ENCODE measurements at regions not wholly inside any gene's neighbourhood (a gene's known extent, or its start where the extent isn't known, plus 50 kb on each side); places are given as distances from the start of the nearest gene placed in this dataset.

DNA sequence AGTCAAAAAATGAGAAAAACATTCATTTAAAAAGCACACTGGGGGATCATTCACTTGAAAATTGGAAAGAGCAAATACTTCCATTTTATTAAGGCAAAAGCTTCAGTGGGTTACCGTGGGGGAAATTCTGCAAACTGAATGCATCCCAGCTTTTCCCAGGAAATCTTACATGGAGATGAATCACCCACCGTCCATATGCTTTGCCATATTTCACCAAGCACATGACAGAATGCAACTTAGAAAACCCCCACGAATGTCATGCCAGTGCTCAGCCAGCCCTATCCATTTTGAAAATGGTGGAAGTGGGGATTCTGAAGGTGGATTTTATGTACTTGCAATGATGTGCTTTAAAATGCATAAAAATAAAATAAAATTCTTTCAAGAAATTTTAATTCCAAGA is 485.5 kb upstream of the ID2 start:
- DNase-seq, result no peak

DNA sequence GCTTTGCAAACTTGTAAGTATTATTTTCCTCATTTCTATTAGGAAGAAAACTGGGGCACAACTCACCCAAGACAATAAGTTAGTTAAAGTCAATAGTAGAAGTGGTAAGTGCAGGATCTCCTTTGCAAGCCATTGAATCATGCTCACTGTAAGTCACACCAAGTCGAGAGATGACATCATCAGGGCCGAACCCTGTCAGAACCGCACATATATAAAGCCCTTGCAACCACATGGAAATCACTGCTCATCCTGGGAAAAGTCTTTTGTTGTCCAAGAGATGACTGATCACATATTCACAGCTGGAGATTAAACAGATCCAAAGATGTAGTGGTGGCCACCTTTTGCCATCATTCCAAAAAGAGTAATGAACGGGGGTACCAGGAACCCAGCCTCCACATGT is 484.8 kb upstream of the ID2 start:
- DNase-seq, result no peak

DNA sequence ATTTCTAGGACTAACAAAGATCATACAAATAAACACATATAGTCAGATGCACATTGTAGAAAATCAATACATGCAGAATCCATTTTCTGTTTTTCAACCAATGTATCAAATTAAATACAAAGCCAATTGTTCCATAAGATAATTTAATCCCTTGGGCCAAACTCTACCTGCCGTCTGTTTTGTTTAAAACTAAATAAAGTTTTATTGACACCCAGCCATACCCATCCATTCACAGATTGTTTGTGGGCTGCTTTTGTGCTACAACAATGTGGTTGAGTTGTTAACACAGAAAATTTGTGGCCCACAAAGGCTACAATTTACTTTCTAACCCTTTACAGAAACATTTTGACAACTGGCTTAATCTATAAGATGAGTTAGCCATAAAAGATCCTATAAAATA is 484.0 kb upstream of the ID2 start:
- DNase-seq, result no peak

DNA sequence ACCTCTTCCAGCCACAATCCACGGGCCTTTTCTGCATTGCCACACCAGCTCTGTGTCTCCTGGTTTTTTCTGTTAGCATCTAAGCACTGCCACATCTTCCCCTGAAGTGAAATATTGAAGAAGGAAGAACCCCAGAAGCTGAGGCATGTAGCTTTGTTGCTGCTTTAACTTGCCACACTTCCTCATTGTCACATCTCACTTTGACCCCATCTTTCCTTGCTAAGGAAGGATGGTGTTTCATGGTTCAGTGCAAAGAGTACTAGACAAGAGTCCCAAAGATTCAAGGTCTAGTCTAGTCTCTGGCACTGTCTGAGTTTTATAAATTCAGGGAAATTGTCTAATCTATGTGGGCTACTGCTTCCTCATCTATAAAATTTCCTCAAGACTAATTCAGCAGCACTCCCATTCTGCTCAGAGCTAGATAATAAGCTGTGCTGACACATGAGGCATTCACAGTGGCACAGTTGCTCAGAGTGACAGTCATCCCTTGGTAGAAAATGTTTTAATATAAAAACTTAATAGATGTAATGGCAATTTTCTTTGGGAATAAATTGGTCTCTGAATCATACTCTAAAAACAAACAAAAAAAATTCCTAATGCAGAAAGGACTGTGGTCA is 483.0 kb upstream of the ID2 start:
- no peak for DNase-seq

DNA sequence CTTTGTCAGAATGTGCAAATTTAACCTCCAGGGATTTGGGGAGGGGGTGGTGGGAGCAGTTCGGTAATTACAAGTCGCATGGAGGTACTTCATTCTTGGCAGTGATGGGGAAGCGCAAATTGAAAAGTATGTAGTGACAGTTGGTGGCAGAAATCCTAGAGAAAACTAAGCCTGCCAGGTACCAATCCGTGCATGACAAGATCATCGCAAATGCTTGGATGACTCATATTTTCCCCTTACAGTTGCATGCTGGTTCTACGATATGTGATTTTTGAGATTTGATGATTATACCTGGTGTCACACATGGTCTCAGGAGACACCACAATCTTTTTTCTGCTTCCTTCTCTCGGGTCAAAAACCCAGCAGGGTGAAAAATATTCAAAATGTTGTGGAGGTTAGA is 479.7 kb upstream of the ID2 start:
- no peak for DNase-seq

DNA sequence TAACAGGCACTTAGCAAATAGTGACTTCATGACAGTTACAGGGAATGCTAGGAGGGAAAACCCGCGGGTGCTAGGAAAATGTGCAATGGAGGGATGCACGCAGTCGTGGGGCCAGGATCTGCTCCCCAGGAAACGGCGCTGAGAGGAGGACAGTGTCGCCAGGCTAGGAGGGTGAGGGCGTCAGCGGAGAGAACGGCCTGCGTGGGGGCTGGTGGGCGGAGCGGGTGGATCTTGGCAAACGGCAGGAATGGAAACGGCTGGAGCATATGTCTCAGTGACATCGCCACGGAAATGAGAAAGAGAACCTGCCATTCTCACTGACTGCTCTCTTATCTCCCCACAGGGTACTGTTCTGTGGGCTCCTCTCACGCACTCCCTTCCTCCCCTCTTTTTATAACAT is 478.5 kb upstream of the ID2 start:
- no peak for DNase-seq

DNA sequence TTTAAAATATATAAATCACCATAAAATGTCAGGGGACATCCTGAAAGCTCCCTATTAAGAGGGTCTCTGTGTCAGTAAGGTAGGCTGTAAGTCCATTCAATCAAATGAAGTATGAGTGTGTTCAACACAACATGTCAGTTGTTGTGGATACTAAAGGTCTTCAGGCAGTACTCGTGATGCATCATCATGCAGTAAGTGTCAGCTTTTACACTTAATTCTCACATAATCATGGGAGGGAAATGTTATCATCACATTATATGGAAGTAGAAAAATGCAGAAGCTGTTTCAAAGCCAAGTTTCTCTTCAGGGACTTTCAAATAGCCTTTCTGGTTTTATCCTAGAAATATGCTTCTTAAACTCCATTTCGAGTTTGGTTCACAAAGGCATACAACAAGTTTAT is 477.1 kb upstream of the ID2 start:
- no peak for DNase-seq

DNA sequence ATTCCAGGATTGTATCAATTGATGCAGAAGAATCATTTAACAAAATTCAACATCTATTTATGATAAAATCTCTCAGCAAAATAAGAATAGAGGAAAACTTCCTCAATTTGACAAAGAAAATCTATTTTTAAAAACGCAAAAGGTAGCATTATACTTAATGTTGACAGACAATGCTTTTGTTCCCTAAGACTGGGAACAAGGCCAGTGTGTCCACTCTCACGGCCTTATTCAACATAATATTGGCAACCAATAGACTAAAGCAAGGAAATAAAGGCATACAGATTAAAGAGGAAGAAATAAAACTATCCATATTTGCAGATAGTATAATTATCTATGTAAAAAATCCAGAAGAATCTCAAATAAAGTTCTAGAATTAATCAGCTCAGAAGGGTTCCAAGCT is 472.4 kb upstream of the ID2 start:
- no peak for DNase-seq

DNA sequence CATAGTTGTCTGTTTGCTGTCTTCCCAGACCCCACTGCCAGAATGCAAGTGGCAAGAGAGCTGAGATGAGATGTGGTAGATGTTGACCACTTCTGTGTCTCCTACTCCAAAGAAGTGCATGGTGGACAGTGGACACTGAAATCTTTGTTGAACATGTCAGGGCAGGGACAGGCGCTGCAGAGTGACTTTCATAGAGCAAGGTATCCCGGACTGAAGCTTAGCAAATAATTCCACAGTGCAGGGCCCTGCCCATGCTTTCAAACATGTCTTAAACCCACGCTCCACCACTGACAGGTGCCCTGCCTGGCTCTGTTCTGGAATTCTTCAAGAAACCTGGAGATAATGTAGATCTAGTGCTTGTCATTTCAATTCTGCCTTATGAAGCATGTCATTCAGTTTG is 470.5 kb upstream of the ID2 start:
- no peak for DNase-seq

DNA sequence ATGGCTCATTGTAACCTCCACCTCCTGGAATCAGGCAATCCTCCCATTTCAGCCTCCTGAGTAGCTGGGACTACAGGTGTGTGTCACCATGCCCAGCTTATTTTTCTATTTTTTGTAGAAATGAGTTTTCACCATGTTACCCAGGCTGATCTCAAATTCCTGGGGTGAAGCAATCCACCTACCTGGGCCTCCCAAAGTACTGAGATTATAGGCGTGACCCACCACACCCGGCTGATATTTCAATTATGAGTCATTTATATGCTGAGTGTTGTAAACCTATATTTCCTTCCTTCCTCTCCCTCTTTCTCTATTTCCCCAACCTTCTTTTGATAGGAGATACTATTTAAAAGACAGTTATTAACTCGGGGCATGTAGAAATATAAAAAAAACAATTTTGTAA is 469.6 kb upstream of the ID2 start:
- DNase-seq, result no peak

DNA sequence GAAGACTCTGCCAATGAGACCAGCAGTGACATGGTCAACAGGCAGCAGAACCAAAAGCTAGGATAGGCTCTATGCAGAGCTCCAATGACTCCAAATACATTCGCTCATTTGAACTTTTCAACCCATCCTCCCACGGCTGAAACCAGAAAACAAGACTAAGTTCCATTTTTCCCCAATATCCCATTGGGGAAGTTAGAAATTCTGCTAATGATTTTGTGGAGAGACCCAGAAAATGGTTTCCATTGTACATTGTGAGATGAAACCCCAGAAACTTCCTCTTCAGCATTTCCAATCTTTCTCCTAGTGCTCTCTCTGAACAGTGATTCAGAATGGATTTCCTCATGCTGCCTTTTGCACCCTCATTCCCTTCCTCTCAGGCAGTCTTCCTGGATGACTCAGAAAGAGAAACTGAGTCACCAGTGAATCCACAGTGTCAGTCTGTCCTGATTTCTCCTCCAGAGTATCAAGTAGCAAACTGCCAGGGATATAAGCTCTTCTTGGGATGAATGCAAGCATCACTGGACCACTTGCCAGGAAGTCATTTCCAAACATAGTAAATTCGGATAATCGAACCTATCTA is 467.7 kb upstream of the ID2 start:
- no peak for DNase-seq

DNA sequence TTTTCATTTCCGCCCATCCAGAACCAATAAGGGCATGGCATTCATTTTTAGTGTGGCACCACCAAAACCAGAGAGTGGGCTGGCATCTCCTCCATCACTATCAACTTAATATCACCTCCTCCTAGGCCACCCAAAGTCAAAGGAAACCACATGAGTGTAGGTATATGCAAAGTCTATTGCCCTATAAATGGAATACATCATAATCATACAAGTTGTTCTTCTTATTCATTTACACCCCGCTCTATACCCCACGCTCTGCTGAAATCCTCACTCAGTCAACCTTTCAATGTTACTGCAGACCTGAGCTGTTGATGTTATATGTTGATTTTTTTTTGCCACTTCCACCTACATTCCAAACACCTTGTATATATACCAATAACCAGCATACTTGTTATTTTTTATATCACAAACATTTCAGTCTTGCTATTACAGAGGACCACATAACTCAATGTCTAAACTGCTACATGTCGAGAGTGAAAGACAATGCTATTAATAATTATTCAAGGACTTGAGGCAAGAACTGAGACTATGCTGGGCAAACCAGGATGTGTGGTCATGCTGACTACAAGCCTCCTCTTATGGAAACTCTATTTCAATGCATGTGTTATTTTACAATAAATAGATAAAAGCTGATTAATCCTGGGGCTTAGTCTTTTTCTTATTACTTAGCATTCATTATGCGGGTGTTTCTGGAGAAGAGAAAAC is 466.5 kb upstream of the ID2 start:
- DNase-seq, result no peak

DNA sequence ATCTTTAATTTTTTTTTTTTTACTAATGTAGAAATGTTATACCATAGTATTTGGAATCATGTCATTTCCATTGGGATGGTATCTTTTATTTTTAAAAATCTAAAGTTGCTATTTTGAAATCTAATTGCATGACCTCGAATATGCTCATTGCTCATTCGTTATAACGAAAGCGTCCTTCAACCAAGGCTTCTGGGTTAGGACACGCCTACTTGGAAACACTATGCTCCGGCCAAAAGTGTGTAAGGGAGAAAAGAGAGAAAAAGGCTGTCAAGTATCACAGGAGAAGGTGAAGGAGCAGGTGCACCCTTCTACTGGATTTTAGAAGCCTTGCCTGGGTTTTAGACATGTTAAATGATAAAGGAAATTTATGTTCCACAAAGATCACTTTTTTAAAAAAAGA is 465.9 kb upstream of the ID2 start:
- no peak for DNase-seq

DNA sequence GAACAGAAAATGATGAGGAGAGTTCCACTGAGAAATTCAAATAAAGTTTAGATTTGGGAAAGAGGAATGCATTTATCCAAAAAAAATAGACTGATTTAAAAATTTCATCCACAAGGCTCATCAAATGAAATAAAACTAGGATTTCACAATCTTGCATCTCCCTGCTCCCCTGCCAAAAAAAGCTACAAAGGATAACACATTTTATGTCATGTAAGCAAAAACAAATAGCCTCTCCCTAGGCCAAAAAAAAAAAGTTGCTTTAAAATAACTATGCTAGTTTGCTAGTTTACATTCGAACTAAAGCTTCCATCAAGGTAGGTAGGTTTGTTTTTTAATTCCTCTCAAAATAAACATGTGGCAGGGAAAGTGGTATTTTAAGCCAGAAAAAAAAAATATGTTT is 465.5 kb upstream of the ID2 start:
- no peak for DNase-seq

DNA sequence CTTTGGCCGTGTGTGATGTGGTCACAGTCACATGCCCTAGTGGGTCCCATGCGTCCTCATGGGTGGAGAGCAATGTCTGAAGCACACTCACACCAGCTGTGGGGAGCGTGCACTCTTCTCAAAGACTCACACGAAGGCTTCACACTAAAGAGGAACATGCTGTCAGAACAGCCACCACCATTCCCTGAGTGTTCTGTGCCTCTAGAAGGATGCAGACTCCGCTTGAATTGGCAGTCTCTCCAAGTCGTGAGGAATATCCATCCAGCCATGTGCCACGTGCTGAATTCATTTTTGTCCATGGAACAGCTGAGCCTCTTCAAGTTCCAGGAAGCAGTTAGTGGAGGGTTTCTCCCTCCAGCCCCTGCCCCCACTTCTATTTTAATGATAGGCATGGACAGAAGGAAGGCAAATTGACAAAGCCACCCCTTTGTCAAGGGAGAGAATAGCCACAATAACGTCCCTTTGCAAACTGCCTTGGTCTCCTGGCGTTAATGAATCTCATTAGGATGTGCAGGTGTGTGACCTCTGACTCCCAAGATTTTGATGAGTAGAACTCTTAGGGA is 464.3 kb upstream of the ID2 start:
- DNase-seq, result no peak

DNA sequence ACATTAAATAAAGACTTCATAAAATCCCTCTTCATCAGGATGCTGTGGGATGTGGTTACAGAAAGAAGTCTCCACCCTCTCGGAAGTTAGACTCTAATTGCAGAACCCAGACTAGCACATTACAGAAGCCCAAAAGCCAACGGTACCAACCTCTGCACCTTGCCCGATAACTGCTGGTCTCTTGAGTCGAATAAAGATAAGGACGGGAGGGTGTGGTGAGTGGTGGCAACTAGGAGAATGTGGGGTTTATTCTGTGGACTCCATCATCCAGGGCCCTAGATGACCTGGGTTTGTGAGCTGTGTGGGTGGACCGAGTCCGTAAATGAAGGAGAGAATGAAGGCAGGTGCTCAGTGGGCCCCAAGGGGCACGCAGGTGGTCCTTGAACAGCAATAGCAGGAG is 462.8 kb upstream of the ID2 start:
- no peak for DNase-seq

DNA sequence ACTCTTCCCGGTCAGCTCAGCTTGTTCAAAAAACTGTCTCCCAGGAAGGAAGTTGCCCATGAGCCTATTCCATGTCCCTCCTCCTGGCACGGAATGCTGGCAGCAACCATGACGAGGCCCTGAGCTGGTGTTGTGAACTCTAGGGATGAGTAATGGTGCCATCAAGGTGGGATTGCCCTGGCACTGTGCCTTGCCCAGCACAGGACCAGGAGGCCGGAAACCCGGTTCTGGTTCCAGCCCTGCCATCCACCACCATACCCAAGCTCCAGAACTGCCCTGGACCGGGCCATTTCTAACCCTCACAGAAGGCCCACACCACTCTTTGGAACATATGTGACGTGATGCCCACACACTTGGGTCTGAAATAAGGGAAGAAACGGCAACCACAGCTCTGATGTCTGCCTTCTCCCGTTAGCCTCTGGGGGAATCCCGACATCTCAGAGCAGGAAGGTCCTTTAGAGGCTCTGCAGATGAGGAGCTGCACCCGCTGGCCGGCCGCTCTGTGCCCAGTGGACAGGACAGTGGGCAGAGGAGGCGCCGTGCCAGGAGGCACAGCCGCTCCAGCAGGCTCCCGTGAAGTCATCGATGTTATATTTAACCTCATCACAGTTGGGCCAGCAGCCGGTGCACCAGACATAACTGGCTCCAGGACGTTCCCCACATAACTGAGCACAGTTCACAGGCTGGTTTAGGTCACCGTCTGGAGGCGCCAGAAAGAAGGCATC is 462.1 kb upstream of the ID2 start:
- DNase-seq, result no peak

DNA sequence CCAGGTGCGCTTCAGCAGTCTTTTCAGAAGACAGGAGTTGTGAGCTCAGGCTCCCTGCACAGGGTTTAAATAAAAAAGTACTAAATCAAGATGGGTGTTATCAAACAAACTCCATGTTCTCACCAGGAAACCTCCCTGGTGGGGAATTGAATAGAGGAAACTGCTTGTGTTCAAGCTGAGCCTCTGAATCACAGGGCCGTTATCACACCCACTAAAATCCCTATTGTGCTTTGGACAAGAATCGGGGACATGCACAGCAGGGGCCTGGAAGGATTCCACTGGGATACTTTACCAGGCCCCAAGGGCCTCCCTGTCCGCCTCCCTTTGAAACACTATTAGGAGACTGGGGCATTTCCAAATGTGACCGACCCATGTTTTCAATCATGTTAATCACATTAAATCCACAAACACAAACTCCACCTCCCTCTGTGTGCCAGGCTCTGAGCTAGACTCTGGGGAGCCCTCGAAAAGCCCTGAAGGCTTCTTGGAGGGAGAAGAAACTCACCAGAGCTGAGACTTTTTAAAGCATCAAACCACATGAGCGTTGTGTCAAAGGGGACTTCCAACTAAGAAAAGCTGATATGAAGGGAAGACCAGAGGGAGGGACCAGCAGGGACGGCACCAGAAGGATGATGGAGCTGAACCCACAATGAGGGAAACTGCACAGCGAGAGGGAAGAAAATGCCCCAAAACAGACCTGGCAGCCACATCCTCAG is 458.7 kb upstream of the ID2 start:
- no peak for DNase-seq

DNA sequence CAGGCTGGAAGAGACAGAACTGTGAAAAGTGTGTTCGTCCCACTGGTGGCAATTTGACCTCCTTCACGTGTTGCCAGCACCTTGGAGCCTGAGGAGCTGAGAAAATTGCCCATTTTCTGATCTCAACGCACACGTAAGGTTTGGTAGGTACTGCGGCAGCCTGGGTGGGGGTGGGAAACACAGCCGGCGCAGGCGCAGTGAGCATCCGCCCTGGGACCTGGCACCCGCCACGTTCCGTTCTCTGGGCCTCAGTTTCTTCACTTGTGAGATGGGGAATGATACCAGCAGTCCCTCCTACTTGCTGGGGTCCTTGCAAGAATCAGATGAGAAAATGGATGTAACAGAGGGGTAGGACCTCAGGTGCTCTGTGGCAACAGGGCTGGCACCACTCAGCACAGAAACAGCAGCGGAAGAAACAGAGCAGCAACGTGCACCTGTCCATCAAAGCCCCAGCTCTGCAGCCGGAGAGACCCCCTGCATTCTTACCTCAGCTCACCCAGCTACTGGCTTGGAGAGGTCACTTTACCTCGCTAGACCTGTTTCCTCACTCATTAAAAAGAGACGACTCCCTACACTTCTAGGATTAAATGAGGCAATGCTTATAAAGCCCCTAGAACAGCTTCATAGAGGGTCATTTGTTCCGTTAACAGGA is 458.0 kb upstream of the ID2 start:
- no peak for DNase-seq

DNA sequence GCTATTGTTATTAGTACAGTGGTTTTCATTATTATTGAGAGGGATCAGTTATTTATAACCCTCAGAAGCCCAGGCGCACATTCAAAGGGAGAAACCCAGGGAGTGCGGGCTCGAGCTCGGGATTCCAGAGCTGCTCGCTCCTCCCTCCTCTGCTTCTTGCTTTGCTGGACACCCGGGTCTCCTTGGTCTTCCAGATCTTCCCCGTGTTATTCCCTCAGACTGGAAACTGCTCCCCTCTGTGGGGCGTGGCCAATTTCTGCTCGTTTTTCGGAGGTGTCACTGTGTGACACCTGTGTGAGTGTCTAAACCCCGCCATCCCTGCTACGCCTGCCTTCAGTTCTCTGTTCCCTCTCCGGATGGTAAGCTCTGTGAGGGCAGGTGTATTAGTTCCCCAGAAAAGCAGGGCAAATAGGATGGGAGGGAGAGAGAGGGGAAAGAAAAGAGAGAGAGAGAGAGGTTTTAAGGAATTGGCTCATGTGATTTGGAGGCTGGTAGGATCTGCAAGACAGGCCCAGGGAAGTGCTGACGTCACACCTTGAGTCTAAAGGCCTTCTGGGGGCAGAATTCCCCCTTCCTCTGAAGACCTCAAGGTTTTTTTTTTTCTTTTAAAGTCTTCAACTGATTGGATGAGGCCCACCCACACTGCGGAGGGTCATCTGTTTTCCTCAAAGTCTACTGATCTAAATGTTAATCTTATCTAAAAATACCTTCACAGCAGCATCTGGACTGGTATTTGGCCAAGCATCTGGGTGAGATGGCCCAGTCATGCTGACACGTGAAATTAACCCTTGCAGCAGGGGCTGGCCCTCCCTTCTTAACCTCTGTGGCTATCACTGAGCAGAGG is 457.3 kb upstream of the ID2 start:
- no peak for DNase-seq

DNA sequence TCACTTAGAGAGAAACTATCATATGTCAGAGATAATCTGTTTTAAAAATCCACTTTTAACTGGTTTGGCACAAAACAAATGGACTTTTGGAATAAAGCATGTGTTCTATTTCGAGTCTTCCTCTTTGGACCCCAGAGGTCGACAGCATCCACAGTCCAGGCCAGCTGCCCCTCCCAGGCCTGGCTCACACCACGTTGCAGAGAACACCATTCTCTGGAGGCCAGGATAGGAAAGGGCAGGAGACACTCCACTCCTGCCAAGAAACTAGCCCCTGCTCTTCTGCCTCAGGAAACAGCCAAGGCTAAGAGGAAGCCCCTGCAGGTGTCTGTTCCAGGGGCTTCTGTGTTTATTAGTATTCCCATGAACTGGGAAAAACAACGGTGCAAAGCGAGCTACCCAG is 456.6 kb upstream of the ID2 start:
- DNase-seq, result no peak

DNA sequence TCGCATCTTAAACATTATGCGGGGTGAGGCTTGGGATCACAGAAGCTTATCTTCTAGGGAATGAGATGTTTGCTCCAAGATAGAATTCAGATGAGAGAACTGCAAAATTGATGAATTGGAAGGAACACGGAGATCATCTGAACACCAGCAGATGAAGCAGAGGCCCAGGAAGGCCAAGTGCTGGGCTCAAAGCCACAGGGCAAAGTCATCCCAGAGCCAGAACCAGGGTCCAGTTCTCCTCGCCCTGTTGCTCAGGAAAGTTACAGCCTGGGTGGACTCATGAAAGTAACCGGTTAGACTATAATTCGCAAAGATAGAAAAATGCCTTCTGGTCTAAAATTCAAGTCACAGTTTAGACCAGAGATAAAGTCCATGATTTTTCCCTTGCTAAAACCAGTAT is 456.1 kb upstream of the ID2 start:
- DNase-seq, result no peak
